Amniotic stem cell (primary cell): ENCODE measurements at regions not wholly inside any gene's neighbourhood (a gene's known extent, or its start where the extent isn't known, plus 50 kb on each side); places are given as distances from the start of the nearest gene placed in this dataset.

ENCODE experiments used
- DNase-seq: peaks from one replicate; lab custom pipeline; 2025; lab: John Stamatoyannopoulos, UW

- no peak for DNase-seq
Observed at GRCh38 chr3:43979645-43980044, 262.0 kb upstream of the TOPAZ1 start.

GRCh38 chr3:43994657-43995546 is 246.8 kb upstream of the TOPAZ1 start:
- no peak for DNase-seq

GRCh38 chr3:43995547-43996378 is 245.9 kb upstream of the TOPAZ1 start:
- DNase-seq: no peak

- DNase-seq: no peak
Observed at GRCh38 chr3:43996379-43997301, 245.0 kb upstream of the TOPAZ1 start.

GRCh38 chr3:43997316-43997715 is 244.4 kb upstream of the TOPAZ1 start:
- DNase-seq: no peak

- no peak for DNase-seq
Observed at GRCh38 chr3:43997788-43998369, 243.8 kb upstream of the TOPAZ1 start.

- DNase-seq: no peak
Observed at GRCh38 chr3:43998370-43998835, 243.3 kb upstream of the TOPAZ1 start.

GRCh38 chr3:43998836-43999727 is 242.6 kb upstream of the TOPAZ1 start:
- no peak for DNase-seq

- DNase-seq: no peak
Observed at GRCh38 chr3:43999728-44000319, 241.9 kb upstream of the TOPAZ1 start.

GRCh38 chr3:44000586-44000985 is 241.1 kb upstream of the TOPAZ1 start:
- DNase-seq: no peak

GRCh38 chr3:44001072-44001471 is 240.6 kb upstream of the TOPAZ1 start:
- no peak for DNase-seq

GRCh38 chr3:44003801-44004200 is 237.9 kb upstream of the TOPAZ1 start:
- no peak for DNase-seq

- DNase-seq: no peak
Observed at GRCh38 chr3:44011680-44012079, 230.0 kb upstream of the TOPAZ1 start.

GRCh38 chr3:44012160-44012899 is 229.4 kb upstream of the TOPAZ1 start:
- DNase-seq: no peak

- no peak for DNase-seq
Observed at GRCh38 chr3:44013967-44014366, 227.7 kb upstream of the TOPAZ1 start.

GRCh38 chr3:44015170-44015569 is 226.5 kb upstream of the TOPAZ1 start:
- DNase-seq: no peak

GRCh38 chr3:44016818-44017217 is 224.9 kb upstream of the TOPAZ1 start:
- no peak for DNase-seq

GRCh38 chr3:44018926-44019325 is 222.8 kb upstream of the TOPAZ1 start:
- no peak for DNase-seq

GRCh38 chr3:44019736-44020135 is 221.9 kb upstream of the TOPAZ1 start:
- DNase-seq: no peak
